HL-60 (cell line): ENCODE measurements at regions not wholly inside any gene's neighbourhood (a gene's known extent, or its start where the extent isn't known, plus 50 kb on each side); places are given as distances from the start of the nearest gene placed in this dataset.

Experiments
- DNase-seq, 2 experiments: peaks; one replicate each; pipeline ENCODE4 v3.0.0-alpha.2; 2010 to 2020; ENCODE audit warnings: low read depth in 1 of 2, low spot score in 1 of 2
- H3K27ac ChIP-seq: fragments of 250-450 bp; sonication (Bioruptor Pico); replicated peaks from 2 replicates; pipeline ENCODE4 v1.5.1; 2020; ENCODE audit warnings: mild to moderate bottlenecking, moderate library complexity
- H3K27me3 ChIP-seq: fragments of 250-450 bp; sonication (Bioruptor Pico); 2 replicates; pipeline ENCODE4 v1.5.1; 2021; ENCODE audit warnings: mild to moderate bottlenecking, moderate library complexity; ENCODE audit not compliant: insufficient read depth, poor library complexity, severe bottlenecking
- H3K4me3 ChIP-seq: replicated peaks from 2 replicates; pipeline ENCODE4 v1.5.1; 2011; ENCODE audit warnings: mild to moderate bottlenecking, control low read depth, low read length; ENCODE audit not compliant: insufficient read depth
- CTCF ChIP-seq: IDR thresholded peaks from one replicate; pipeline ENCODE4 v1.5.1; 2011; ENCODE audit warnings: low read length, control low read depth, inconsistent platforms; ENCODE audit not compliant: insufficient read depth
- GABPA ChIP-seq: IDR thresholded peaks from 2 replicates; pipeline ENCODE4 v1.6.1; 2012; ENCODE audit warnings: low read depth
- POLR2AphosphoS5 ChIP-seq: IDR thresholded peaks from 2 replicates; pipeline ENCODE4 v1.6.1; 2012; ENCODE audit warnings: low read depth
- REST ChIP-seq: IDR thresholded peaks from 2 replicates; pipeline ENCODE4 v1.6.1; 2012; ENCODE audit warnings: low read depth; ENCODE audit not compliant: insufficient replicate concordance
- SPI1 ChIP-seq: IDR thresholded peaks from 2 replicates; pipeline ENCODE4 v1.6.1; 2012; ENCODE audit warnings: low read depth, mild to moderate bottlenecking, borderline replicate concordance

- no peaks in the 10 kb centered on the region for H3K27me3 ChIP-seq
- no peak for DNase-seq
- TF ChIP-seq CTCF (no peak), REST (no peak), POLR2AphosphoS5 (no peak), SPI1 (no peak), GABPA (no peak)
- no peak overlapping the region for H3K4me3 ChIP-seq
- no peak overlapping the region for H3K27ac ChIP-seq
Observed at GRCh38 chr4:156495836-156496235, 475.8 kb downstream of the PDGFC start.

- Histone ChIP-seq H3K27me3 (no peaks in the 10 kb centered on the region), H3K4me3 (no peak overlapping the region), H3K27ac (no peak overlapping the region)
- DNase-seq: no peak
- TF ChIP-seq REST (no peak), CTCF (no peak), SPI1 (no peak), POLR2AphosphoS5 (no peak), GABPA (no peak)
Observed at GRCh38 chr4:156495091-156495490, 476.5 kb downstream of the PDGFC start.

- no peak for DNase-seq
- Histone ChIP-seq H3K27ac (no peak overlapping the region), H3K4me3 (no peak overlapping the region), H3K27me3 (no peaks in the 10 kb centered on the region)
- TF ChIP-seq CTCF (no peak), SPI1 (no peak), GABPA (no peak), POLR2AphosphoS5 (no peak)
Observed at GRCh38 chr4:156493858-156494257, 477.7 kb downstream of the PDGFC start.

GRCh38 chr4:156487107-156487506, 484.5 kb downstream of the PDGFC start:
- Histone ChIP-seq H3K27ac (no peak overlapping the region), H3K4me3 (no peak overlapping the region), H3K27me3 (no peaks in the 10 kb centered on the region)
- DNase-seq: no peak
- TF ChIP-seq SPI1: no peak
- no peak for TF ChIP-seq GABPA
- no peak for TF ChIP-seq REST
- TF ChIP-seq POLR2AphosphoS5: no peak
- TF ChIP-seq CTCF: no peak
